Smooth muscle cell (in vitro differentiated cells): ENCODE measurements at regions not wholly inside any gene's neighbourhood (a gene's known extent, or its start where the extent isn't known, plus 50 kb on each side); places are given as distances from the start of the nearest gene placed in this dataset.

Source experiments
- DNase-seq: peaks from one replicate; lab custom pipeline; 2025; ENCODE audit not compliant: unreplicated experiment; lab: John Stamatoyannopoulos, UW
- H2AFZ ChIP-seq: fragments of 200-600 bp; sonication (generic); 2 replicates; pipeline ENCODE4 v1.6.0; 2016; ENCODE audit warnings: antibody characterized with exemption, low read depth, mild to moderate bottlenecking
- H3F3A ChIP-seq: fragments of 200-600 bp; sonication (generic); 2 replicates; pipeline ENCODE4 v1.6.0; 2017; ENCODE audit warnings: antibody characterized with exemption, low read depth
- H3K27ac ChIP-seq: fragments of 200-600 bp; sonication (generic); 2 replicates; pipeline ENCODE4 v1.5.1; 2016; ENCODE audit warnings: low read depth, mild to moderate bottlenecking
- H3K27me3 ChIP-seq: fragments of 200-600 bp; sonication (generic); 2 replicates; pipeline ENCODE4 v1.6.1; 2016; ENCODE audit warnings: low read depth, mild to moderate bottlenecking
- H3K36me3 ChIP-seq: fragments of 200-600 bp; sonication (generic); 2 replicates; pipeline ENCODE4 v1.5.1; 2016; ENCODE audit warnings: low read depth
- H3K4me1 ChIP-seq: fragments of 200-600 bp; sonication (generic); 2 replicates; pipeline ENCODE4 v1.5.1; 2016; ENCODE audit warnings: low read depth
- H3K4me2 ChIP-seq: fragments of 200-600 bp; sonication (generic); 2 replicates; pipeline ENCODE4 v1.6.0; 2016; ENCODE audit warnings: mild to moderate bottlenecking
- H3K4me3 ChIP-seq: fragments of 200-600 bp; sonication (generic); 2 replicates; pipeline ENCODE4 v1.5.1; 2016; ENCODE audit warnings: mild to moderate bottlenecking
- H3K79me2 ChIP-seq: fragments of 200-600 bp; sonication (generic); 2 replicates; pipeline ENCODE4 v1.6.0; 2016; ENCODE audit warnings: low read depth, mild to moderate bottlenecking
- H3K9ac ChIP-seq: fragments of 200-600 bp; sonication (generic); 2 replicates; pipeline ENCODE4 v1.6.0; 2016; ENCODE audit warnings: low read depth
- H3K9me3 ChIP-seq: fragments of 200-600 bp; sonication (generic); replicated peaks from 2 replicates; pipeline ENCODE4 v1.5.1; 2016; ENCODE audit warnings: low read depth
- H4K20me1 ChIP-seq: fragments of 200-600 bp; sonication (generic); 2 replicates; pipeline ENCODE4 v1.6.0; 2016; ENCODE audit warnings: low read depth
- CTCF ChIP-seq: fragments of 200-600 bp; sonication (generic); IDR thresholded peaks from 2 replicates; pipeline ENCODE4 v1.5.1; 2017; ENCODE audit warnings: borderline replicate concordance, mild to moderate bottlenecking, antibody characterized with exemption; ENCODE audit not compliant: insufficient read depth, poor library complexity, severe bottlenecking
- WGBS: methylation state at CpG from one replicate; pipeline ENCODE4 v1.1.7; 2016; ENCODE audit warnings: low lambda C conversion rate; 5-methylcytosine and 5-hydroxymethylcytosine counted together

GRCh38 chr4:13940921-13941320, 313.4 kb upstream of the BOD1L1 start:
- no peak for TF ChIP-seq CTCF
- H2AFZ ChIP-seq = no peak overlapping the region
- no peaks in the 10 kb centered on the region for H3K9me3 ChIP-seq
- H3F3A ChIP-seq = no peaks in the 10 kb centered on the region
- no peak overlapping the region for H3K4me2 ChIP-seq
- H3K79me2 ChIP-seq = no peaks in the 10 kb centered on the region
- H3K27ac ChIP-seq = no peak overlapping the region
- no peak for DNase-seq
- no peak overlapping the region for H3K4me3 ChIP-seq
- no peaks in the 10 kb centered on the region for H3K36me3 ChIP-seq
- H3K27me3 ChIP-seq = no peaks in the 10 kb centered on the region
- H3K9ac ChIP-seq = no peak overlapping the region
- H3K4me1 ChIP-seq = no peaks in the 10 kb centered on the region
- H4K20me1 ChIP-seq = no peaks in the 10 kb centered on the region
- 85% methylated on average over 3 of the region's 3 CpGs for WGBS

GRCh38 chr4:13942977-13943376, 315.5 kb upstream of the BOD1L1 start:
- Histone ChIP-seq H3K4me1 (no peaks in the 10 kb centered on the region), H3K9me3 (no peaks in the 10 kb centered on the region), H3K4me2 (no peak overlapping the region), H3K27ac (no peak overlapping the region), H3K36me3 (no peaks in the 10 kb centered on the region), H4K20me1 (no peaks in the 10 kb centered on the region), H3K79me2 (no peaks in the 10 kb centered on the region), H3K4me3 (no peak overlapping the region), H3K9ac (no peak overlapping the region), H3K27me3 (no peaks in the 10 kb centered on the region), H3F3A (no peaks in the 10 kb centered on the region), H2AFZ (no peak overlapping the region)
- WGBS = 94% methylated on average over 3 of the region's 3 CpGs
- no peak for TF ChIP-seq CTCF
- no peak for DNase-seq

- TF ChIP-seq CTCF = no peak
- Histone ChIP-seq H3K36me3 (no peaks in the 10 kb centered on the region), H3K9ac (no peak overlapping the region), H3K79me2 (no peaks in the 10 kb centered on the region), H2AFZ (no peak overlapping the region), H3K4me2 (no peak overlapping the region), H4K20me1 (no peaks in the 10 kb centered on the region), H3K4me1 (no peaks in the 10 kb centered on the region), H3K27me3 (no peaks in the 10 kb centered on the region), H3K9me3 (no peaks in the 10 kb centered on the region), H3F3A (no peaks in the 10 kb centered on the region), H3K4me3 (no peak overlapping the region), H3K27ac (no peak overlapping the region)
- 91% methylated on average over 10 of the region's 10 CpGs for WGBS
- DNase-seq = no peak
Measured at GRCh38 chr4:13944095-13944511, 316.6 kb upstream of the BOD1L1 start.

GRCh38 chr4:13947921-13948320, 320.4 kb upstream of the BOD1L1 start:
- Histone ChIP-seq H3K27ac (no peak overlapping the region), H3K9me3 (no peaks in the 10 kb centered on the region), H3K4me2 (no peak overlapping the region), H3K79me2 (no peaks in the 10 kb centered on the region), H3K27me3 (no peaks in the 10 kb centered on the region), H3F3A (no peaks in the 10 kb centered on the region), H3K36me3 (no peaks in the 10 kb centered on the region), H4K20me1 (no peaks in the 10 kb centered on the region), H3K9ac (no peak overlapping the region), H2AFZ (no peak overlapping the region), H3K4me3 (no peak overlapping the region), H3K4me1 (no peaks in the 10 kb centered on the region)
- DNase-seq = no peak
- WGBS = 94% methylated on average over 1 of the region's 1 CpG
- no peak for TF ChIP-seq CTCF
